OCI-LY7 (cell line): ENCODE measurements at regions not wholly inside any gene's neighbourhood (a gene's known extent, or its start where the extent isn't known, plus 50 kb on each side); places are given as distances from the start of the nearest gene placed in this dataset.

Experiments used
- BruUV-seq: library from RNA; stranded (reverse); fragments of 400-500 nt; replicated peaks from 2 replicates; lab custom pipeline; 2021; lab: Mats Ljungman, UMichigan
- CTCF ChIA-PET: fragments of 300-600 bp; sonication (Branson Sonifier 250); formaldehyde crosslinking; loops from one replicate; lab custom pipeline; 2022; ENCODE audit warnings: antibody characterized with exemption; ENCODE audit not compliant: unreplicated experiment; lab: Charles Lee
- POLR2A ChIA-PET: fragments of 300-600 bp; sonication (Branson Sonifier 250); formaldehyde crosslinking; loops from one replicate; lab custom pipeline; 2022; ENCODE audit warnings: antibody characterized with exemption; lab: Charles Lee
- DNase-seq: peaks from one replicate; pipeline ENCODE4 v3.0.0-alpha.2; 2015; ENCODE audit warnings: low spot score
- H2AFZ ChIP-seq: fragments of 200-600 bp; sonication (generic), shearing (Covaris generic); 2 replicates; pipeline ENCODE4 v1.6.1; 2014; ENCODE audit warnings: mild to moderate bottlenecking, antibody characterized with exemption, low read length, moderate library complexity
- H3K27ac ChIP-seq: fragments of 200-600 bp; sonication (generic); 2 replicates; pipeline ENCODE4 v1.5.1; 2014; ENCODE audit warnings: mixed run types, low read depth, mild to moderate bottlenecking, moderate library complexity, low read length, inconsistent platforms; ENCODE audit not compliant: poor library complexity, severe bottlenecking
- H3K36me3 ChIP-seq: fragments of 200-600 bp; sonication (generic); 2 replicates; pipeline ENCODE4 v1.6.1; 2014; ENCODE audit warnings: mild to moderate bottlenecking, antibody characterized with exemption, low read length, moderate library complexity, mixed read lengths; ENCODE audit not compliant: insufficient read depth
- H3K4me1 ChIP-seq: fragments of 200-600 bp; sonication (generic); 2 replicates; pipeline ENCODE4 v1.5.1; 2014; ENCODE audit warnings: mild to moderate bottlenecking, low read length; ENCODE audit not compliant: insufficient read depth, poor library complexity, severe bottlenecking
- H3K4me2 ChIP-seq: fragments of 200-600 bp; sonication (generic); 2 replicates; pipeline ENCODE4 v1.6.1; 2014; ENCODE audit warnings: mild to moderate bottlenecking, low read length
- H3K4me3 ChIP-seq: fragments of 200-600 bp; sonication (generic); 2 replicates; pipeline ENCODE4 v1.5.1; 2014; ENCODE audit warnings: mild to moderate bottlenecking, low read depth, low read length; ENCODE audit not compliant: poor library complexity, severe bottlenecking
- H3K79me2 ChIP-seq: fragments of 200-600 bp; sonication (generic); 2 replicates; pipeline ENCODE4 v1.6.1; 2016; ENCODE audit warnings: low read depth, mild to moderate bottlenecking, low read length, moderate library complexity, mixed read lengths; ENCODE audit not compliant: insufficient read depth
- H3K9me2 ChIP-seq: fragments of 200-600 bp; sonication (generic); 2 replicates; pipeline ENCODE4 v1.6.1; 2016; ENCODE audit warnings: mild to moderate bottlenecking, low read length, mixed read lengths; ENCODE audit not compliant: insufficient read depth
- H3K9me3 ChIP-seq: fragments of 200-600 bp; sonication (generic); 2 replicates; pipeline ENCODE4 v1.6.1; 2014; ENCODE audit warnings: mild to moderate bottlenecking, mixed run types, low read length, mixed read lengths
- H4K20me1 ChIP-seq: fragments of 200-600 bp; sonication (generic); 2 replicates; pipeline ENCODE4 v1.6.1; 2014; ENCODE audit warnings: mild to moderate bottlenecking, antibody characterized with exemption, low read length, moderate library complexity, mixed read lengths; ENCODE audit not compliant: insufficient read depth
- CTCF ChIP-seq: fragments of 200-600 bp; sonication (generic); conservative IDR thresholded peaks from 2 replicates; pipeline ENCODE4 v1.5.1; 2014; ENCODE audit warnings: mild to moderate bottlenecking, antibody characterized with exemption, low read length, moderate library complexity, mixed read lengths
- EZH2phosphoT487 ChIP-seq: fragments of 200-600 bp; sonication (generic); IDR thresholded peaks from 2 replicates; pipeline ENCODE4 v1.6.1; 2018; ENCODE audit warnings: low read depth, borderline replicate concordance, mild to moderate bottlenecking, mixed run types, antibody characterized with exemption, low read length, moderate library complexity, mixed read lengths
- intact Hi-C: fragments of 100-400 bp; cut with micrococcal nuclease; formaldehyde crosslinking; loops from one replicate; pipeline ENCODE4 v1.10.0; 2022; ENCODE audit not compliant: unreplicated experiment

DNA sequence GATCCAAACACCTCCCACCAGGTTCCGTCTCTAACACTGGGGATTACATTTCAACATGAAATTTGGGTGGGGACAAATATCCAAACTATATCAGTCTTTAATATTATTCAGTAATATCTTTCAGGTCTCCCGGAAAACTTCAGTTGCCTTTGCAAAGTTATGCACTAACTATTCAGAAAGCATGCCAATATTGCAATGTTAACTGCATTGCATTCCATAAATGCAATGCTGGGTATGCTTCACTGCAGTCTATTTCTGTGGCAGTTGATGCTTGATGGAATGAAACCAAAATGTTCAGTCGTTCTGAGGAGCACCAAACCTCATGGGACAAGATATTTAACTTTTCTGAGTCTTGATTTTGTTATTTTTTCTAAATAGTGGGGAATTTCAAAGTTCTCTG lies 147.5 kb downstream of the SLC16A9 start:
- no TSS peak for BruUV-seq
- H4K20me1 ChIP-seq, result no peaks in the 10 kb centered on the region
- H3K36me3 ChIP-seq, result no peaks in the 10 kb centered on the region
- intact Hi-C loops, result no loop called here
- H3K4me2 ChIP-seq, result no peak overlapping the region
- no peaks in the 10 kb centered on the region for H3K79me2 ChIP-seq
- CTCF ChIA-PET, result interaction anchor here (0.6 kb wide), 1 partner anchor 145 kb away, joined by 3 read pairs; no protein-coding TSS in a partner anchor
- no peak overlapping the region for H2AFZ ChIP-seq
- no peaks in the 10 kb centered on the region for H3K9me2 ChIP-seq
- DNase-seq, result no peak
- TF ChIP-seq CTCF (no peak), EZH2phosphoT487 (no peak)
- no peaks in the 10 kb centered on the region for H3K9me3 ChIP-seq
- no peak overlapping the region for H3K27ac ChIP-seq
- H3K4me3 ChIP-seq, result no peak overlapping the region
- POLR2A ChIA-PET, result interaction anchor here (0.6 kb wide), 1 partner anchor 18 kb away, joined by 4 read pairs; no protein-coding TSS in a partner anchor
- H3K4me1 ChIP-seq, result no peaks in the 10 kb centered on the region

GRCh38 chr10:59561477-59562121 lies 148.1 kb downstream of the SLC16A9 start:
- DNase-seq, result no peak
- Histone ChIP-seq H2AFZ (no peak overlapping the region), H3K4me2 (no peak overlapping the region), H3K27ac (no peak overlapping the region), H3K79me2 (no peaks in the 10 kb centered on the region), H3K36me3 (no peaks in the 10 kb centered on the region), H3K4me1 (no peaks in the 10 kb centered on the region), H4K20me1 (no peaks in the 10 kb centered on the region), H3K4me3 (no peak overlapping the region), H3K9me3 (no peaks in the 10 kb centered on the region), H3K9me2 (no peaks in the 10 kb centered on the region)
- intact Hi-C loops, result no loop called here
- TF ChIP-seq CTCF (no peak), EZH2phosphoT487 (no peak)
- ChIA-PET POLR2A (interaction anchor here (0.6 kb wide), 2 partner anchors 17 to 308 kb away, joined by 4 read pairs; no protein-coding TSS in a partner anchor), CTCF (interaction anchor here (0.6 kb wide), 1 partner anchor 145 kb away, joined by 3 read pairs; no protein-coding TSS in a partner anchor)
- no TSS peak for BruUV-seq

GRCh38 chr10:59560990-59561389 lies 148.7 kb downstream of the SLC16A9 start:
- H3K4me3 ChIP-seq, result no peak overlapping the region
- TF ChIP-seq EZH2phosphoT487, result no peak
- no peak for TF ChIP-seq CTCF
- no peaks in the 10 kb centered on the region for H3K9me2 ChIP-seq
- H3K4me2 ChIP-seq, result no peak overlapping the region
- POLR2A ChIA-PET, result interaction anchor here (0.6 kb wide), 1 partner anchor 308 kb away, joined by 4 read pairs; no protein-coding TSS in a partner anchor
- H2AFZ ChIP-seq, result no peak overlapping the region
- H3K79me2 ChIP-seq, result no peaks in the 10 kb centered on the region
- no TSS peak for BruUV-seq
- H4K20me1 ChIP-seq, result no peaks in the 10 kb centered on the region
- CTCF ChIA-PET, result no interaction called here
- no peaks in the 10 kb centered on the region for H3K9me3 ChIP-seq
- H3K36me3 ChIP-seq, result no peaks in the 10 kb centered on the region
- H3K4me1 ChIP-seq, result no peaks in the 10 kb centered on the region
- no peak for DNase-seq
- intact Hi-C loops, result no loop called here
- H3K27ac ChIP-seq, result no peak overlapping the region
